A673 (cell line): ENCODE measurements at regions not wholly inside any gene's neighbourhood (a gene's known extent, or its start where the extent isn't known, plus 50 kb on each side); places are given as distances from the start of the nearest gene placed in this dataset.

Source experiments
- BruUV-seq: library from RNA; stranded (reverse); fragments of 400-500 nt; replicated peaks from 2 replicates; lab custom pipeline; 2021; lab: Mats Ljungman, UMichigan
- CTCF ChIA-PET: fragments of 300-600 bp; sonication (Branson Sonifier 250); formaldehyde crosslinking; loops from one replicate; lab custom pipeline; 2022; ENCODE audit warnings: antibody characterized with exemption; lab: Charles Lee
- POLR2A ChIA-PET: fragments of 300-600 bp; sonication (Branson Sonifier 250); formaldehyde crosslinking; loops from one replicate; lab custom pipeline; 2022; ENCODE audit warnings: antibody characterized with exemption; ENCODE audit not compliant: low non-redundant PET; lab: Charles Lee
- DNase-seq: peaks from one replicate; pipeline ENCODE4 v3.0.0-alpha.2; 2015; ENCODE audit warnings: low spot score
- H3K27ac ChIP-seq: fragments of 200-600 bp; sonication (generic); 2 replicates; pipeline ENCODE4 v1.5.1; 2016; ENCODE audit warnings: mixed run types, low read depth, mild to moderate bottlenecking, mixed read lengths, antibody characterized with exemption, low read length; ENCODE audit not compliant: poor library complexity, severe bottlenecking
- H3K27me3 ChIP-seq: fragments of 200-600 bp; sonication (generic); replicated peaks from 2 replicates; pipeline ENCODE4 v1.6.1; 2017; ENCODE audit warnings: mixed run types, low read depth, mild to moderate bottlenecking, mixed read lengths, antibody characterized with exemption, low read length; ENCODE audit not compliant: insufficient read depth, poor library complexity
- H3K36me3 ChIP-seq: fragments of 200-600 bp; sonication (generic); 2 replicates; pipeline ENCODE4 v1.6.1; 2016; ENCODE audit warnings: mixed run types, mild to moderate bottlenecking, mixed read lengths, antibody characterized with exemption, low read length; ENCODE audit not compliant: insufficient read depth, poor library complexity, severe bottlenecking
- H3K4me1 ChIP-seq: fragments of 200-600 bp; sonication (generic); 2 replicates; pipeline ENCODE4 v1.6.1; 2017; ENCODE audit warnings: mixed run types, mild to moderate bottlenecking, mixed read lengths, antibody characterized with exemption, low read length; ENCODE audit not compliant: insufficient read depth, poor library complexity, severe bottlenecking
- H3K4me3 ChIP-seq: fragments of 200-600 bp; sonication (generic); 2 replicates; pipeline ENCODE4 v1.5.1; 2016; ENCODE audit warnings: low read depth, mixed run types, mild to moderate bottlenecking, mixed read lengths, low read length; ENCODE audit not compliant: poor library complexity, severe bottlenecking
- H3K9me3 ChIP-seq: fragments of 200-600 bp; sonication (generic); 2 replicates; pipeline ENCODE4 v1.6.1; 2016; ENCODE audit warnings: mixed run types, low read depth, mild to moderate bottlenecking, mixed read lengths, antibody characterized with exemption, low read length; ENCODE audit not compliant: poor library complexity, severe bottlenecking
- CTCF ChIP-seq: fragments of 300-800, 200-600 bp; sonication (generic); conservative IDR thresholded peaks from 2 replicates; pipeline ENCODE4 v1.5.1; 2017; ENCODE audit warnings: low read depth, mild to moderate bottlenecking, antibody characterized with exemption, low read length, moderate library complexity, mixed read lengths
- EZH2 ChIP-seq: fragments of 200-600 bp; sonication (generic); IDR thresholded peaks from 2 replicates; pipeline ENCODE4 v1.6.1; 2017; ENCODE audit warnings: borderline replicate concordance, low read depth, mild to moderate bottlenecking, mixed read lengths, antibody characterized with exemption, low read length; ENCODE audit not compliant: poor library complexity, severe bottlenecking
- intact Hi-C: fragments of 100-400 bp; cut with micrococcal nuclease; formaldehyde crosslinking; loops from one replicate; pipeline ENCODE4 v1.10.0; 2022; ENCODE audit not compliant: unreplicated experiment

DNA sequence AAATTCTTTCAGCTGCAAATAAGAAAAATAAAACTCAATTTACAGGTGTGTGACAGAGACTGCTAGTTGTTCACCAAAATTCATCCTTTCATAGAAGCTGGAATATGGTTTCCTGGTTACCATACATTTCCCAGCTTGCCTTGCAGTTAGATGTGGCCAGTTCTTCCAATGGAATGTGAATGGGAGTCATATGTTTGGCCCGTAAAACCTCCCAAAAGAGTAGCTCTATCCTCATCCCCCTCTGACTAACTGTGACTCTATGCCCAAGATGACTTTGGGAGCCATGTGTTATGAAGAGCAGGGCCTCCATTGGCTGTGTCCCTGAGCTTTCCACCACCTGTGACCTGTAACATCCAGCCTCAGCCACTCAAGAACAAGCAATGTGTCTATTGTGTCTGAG, 90.6 kb upstream of the NGF start:
- no peaks in the 10 kb centered on the region for H3K36me3 ChIP-seq
- intact Hi-C loops = no loop called here
- no peaks in the 10 kb centered on the region for H3K27me3 ChIP-seq
- no peaks in the 10 kb centered on the region for H3K4me1 ChIP-seq
- no TSS peak for BruUV-seq
- H3K4me3 ChIP-seq = no peak overlapping the region
- ChIA-PET CTCF (no interaction called here), POLR2A (no interaction called here)
- H3K9me3 ChIP-seq = no peaks in the 10 kb centered on the region
- no peak for DNase-seq
- H3K27ac ChIP-seq = no peak overlapping the region
- no peak for TF ChIP-seq EZH2
- TF ChIP-seq CTCF = no peak

- no peaks in the 10 kb centered on the region for H3K36me3 ChIP-seq
- intact Hi-C loops = no loop called here
- no peaks in the 10 kb centered on the region for H3K4me1 ChIP-seq
- BruUV-seq = no TSS peak
- ChIA-PET POLR2A (no interaction called here), CTCF (no interaction called here)
- TF ChIP-seq CTCF = no peak
- TF ChIP-seq EZH2 = no peak
- H3K27ac ChIP-seq = no peak overlapping the region
- H3K27me3 ChIP-seq = peaks cover 3% of the 10 kb centered on the region
- no peaks in the 10 kb centered on the region for H3K9me3 ChIP-seq
- no peak overlapping the region for H3K4me3 ChIP-seq
- no peak for DNase-seq
Measured at GRCh38 chr1:115428256-115428655, 90.2 kb upstream of the NGF start.

DNA sequence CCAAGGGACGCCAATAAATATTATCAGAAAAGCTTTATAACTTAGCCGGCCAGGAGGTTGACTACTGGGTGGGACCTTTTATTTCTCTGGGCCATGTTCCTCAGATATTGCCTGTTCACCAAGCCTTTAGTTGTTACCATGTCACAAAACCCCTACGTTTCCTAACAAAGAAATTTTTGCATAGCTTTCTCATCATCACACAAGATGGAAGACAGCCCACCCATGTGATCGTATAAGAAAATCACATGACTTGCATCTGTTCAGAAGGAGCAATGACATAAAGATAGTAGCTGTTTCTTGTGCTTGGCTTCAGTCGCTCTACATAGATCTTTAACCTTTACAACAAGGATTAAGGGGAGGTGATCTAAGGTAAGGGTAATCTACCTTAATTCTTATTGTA, 88.9 kb upstream of the NGF start:
- intact Hi-C loops = no loop called here
- Histone ChIP-seq H3K4me1 (no peaks in the 10 kb centered on the region), H3K9me3 (no peaks in the 10 kb centered on the region), H3K4me3 (no peak overlapping the region), H3K27me3 (peaks cover 4% of the 10 kb centered on the region), H3K27ac (no peak overlapping the region), H3K36me3 (no peaks in the 10 kb centered on the region)
- TF ChIP-seq CTCF = no peak
- no peak for TF ChIP-seq EZH2
- CTCF ChIA-PET = no interaction called here
- POLR2A ChIA-PET = no interaction called here
- BruUV-seq = no TSS peak
- no peak for DNase-seq
